Sigmoid colon (tissue), 4 donors: ENCODE measurements at regions not wholly inside any gene's neighbourhood (a gene's known extent, or its start where the extent isn't known, plus 50 kb on each side); places are given as distances from the start of the nearest gene placed in this dataset.

Source experiments
- EP300 ChIP-seq, 4 donors: sonication (generic); formaldehyde crosslinking; IDR thresholded peaks; one replicate each; pipeline ENCODE4 v1.6.1; 2017; ENCODE audit warnings: antibody characterized with exemption in 4 of 4
- POLR2A ChIP-seq, 2 donors: fragments of 450-650 bp; IDR thresholded peaks; one replicate each; pipeline ENCODE4 v1.6.1; 2016; ENCODE audit warnings: antibody characterized with exemption in 2 of 2, mild to moderate bottlenecking in 2 of 2, moderate library complexity in 2 of 2
- TF ChIP-seq, protein P1 (sequence below), 4 experiments: fragments of 450-650 bp in 3 of 4; fragments of 200-600 bp in 1 of 4; IDR thresholded peaks; one replicate each; pipeline ENCODE4 v1.5.1; 2016 to 2019; ENCODE audit warnings: antibody characterized with exemption in 4 of 4, mild to moderate bottlenecking in 3 of 4, moderate library complexity in 2 of 4

DNA sequence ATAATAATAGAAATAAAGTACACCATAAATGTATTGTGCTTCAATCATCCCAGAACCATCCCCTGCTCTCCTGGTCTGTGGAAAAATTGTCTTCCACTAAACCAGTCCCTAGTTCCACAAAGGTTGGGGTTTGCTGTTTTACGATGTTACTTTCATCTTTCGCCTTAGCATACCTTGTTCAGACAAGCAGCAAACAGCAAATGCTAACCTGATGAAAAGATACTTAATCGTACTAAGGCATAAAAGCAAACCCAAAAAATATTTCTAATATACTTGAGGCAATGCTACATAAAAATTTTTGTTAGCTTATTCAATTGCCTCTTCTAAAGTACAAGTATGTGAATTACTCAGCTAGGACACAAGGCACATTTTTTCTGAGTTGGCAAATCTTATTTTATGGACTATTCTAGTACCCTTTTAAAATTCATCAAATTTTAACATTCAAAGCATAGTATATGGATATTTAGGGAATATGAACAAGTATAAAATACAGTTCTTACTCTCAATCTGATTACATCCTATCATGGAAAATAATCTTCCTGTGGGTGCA is 97.1 kb upstream of the PLEKHG7 start:
- TF ChIP-seq, protein P1, sequence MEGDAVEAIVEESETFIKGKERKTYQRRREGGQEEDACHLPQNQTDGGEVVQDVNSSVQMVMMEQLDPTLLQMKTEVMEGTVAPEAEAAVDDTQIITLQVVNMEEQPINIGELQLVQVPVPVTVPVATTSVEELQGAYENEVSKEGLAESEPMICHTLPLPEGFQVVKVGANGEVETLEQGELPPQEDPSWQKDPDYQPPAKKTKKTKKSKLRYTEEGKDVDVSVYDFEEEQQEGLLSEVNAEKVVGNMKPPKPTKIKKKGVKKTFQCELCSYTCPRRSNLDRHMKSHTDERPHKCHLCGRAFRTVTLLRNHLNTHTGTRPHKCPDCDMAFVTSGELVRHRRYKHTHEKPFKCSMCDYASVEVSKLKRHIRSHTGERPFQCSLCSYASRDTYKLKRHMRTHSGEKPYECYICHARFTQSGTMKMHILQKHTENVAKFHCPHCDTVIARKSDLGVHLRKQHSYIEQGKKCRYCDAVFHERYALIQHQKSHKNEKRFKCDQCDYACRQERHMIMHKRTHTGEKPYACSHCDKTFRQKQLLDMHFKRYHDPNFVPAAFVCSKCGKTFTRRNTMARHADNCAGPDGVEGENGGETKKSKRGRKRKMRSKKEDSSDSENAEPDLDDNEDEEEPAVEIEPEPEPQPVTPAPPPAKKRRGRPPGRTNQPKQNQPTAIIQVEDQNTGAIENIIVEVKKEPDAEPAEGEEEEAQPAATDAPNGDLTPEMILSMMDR (IDR thresholded peaks at IDR 0.05): no peak
- no peak for TF ChIP-seq EP300 (IDR thresholded peaks at IDR 0.05)
- no peak for TF ChIP-seq POLR2A (IDR thresholded peaks at IDR 0.05)
